Thyroid gland (tissue), 4 donors: ENCODE measurements at regions not wholly inside any gene's neighbourhood (a gene's known extent, or its start where the extent isn't known, plus 50 kb on each side); places are given as distances from the start of the nearest gene placed in this dataset.

Experiments
- DNase-seq, 2 donors: peaks; one replicate each; pipeline ENCODE4 v3.0.0-alpha.2; 2019
- H3K27ac ChIP-seq, 3 donors: fragments of 200-600 bp; sonication (generic); 1 replicate in 2 of 3; 2 replicates in 1 of 3; pipeline ENCODE4 v1.5.1; 2016 to 2019; ENCODE audit warnings: mild to moderate bottlenecking in 1 of 3, moderate library complexity in 1 of 3
- H3K27me3 ChIP-seq: fragments of 200-600 bp; sonication (generic); one replicate; pipeline ENCODE4 v1.5.1; 2019
- H3K36me3 ChIP-seq, 2 donors: fragments of 200-600 bp; sonication (generic); one replicate each; pipeline ENCODE4 v1.5.1; 2016 to 2019
- H3K4me1 ChIP-seq, 2 donors: fragments of 200-600 bp; sonication (generic); one replicate each; pipeline ENCODE4 v1.5.1; 2017 to 2019
- H3K4me3 ChIP-seq, 3 donors: fragments of 200-600 bp; sonication (generic); replicated peaks in 1 of 3; 1 replicate in 2 of 3; 2 replicates in 1 of 3; pipeline ENCODE4 v1.5.1; 2016; ENCODE audit warnings: mild to moderate bottlenecking in 1 of 3
- H3K9me3 ChIP-seq: fragments of 200-600 bp; sonication (generic); one replicate; pipeline ENCODE4 v1.5.1; 2017
- CTCF ChIP-seq, 6 experiments: fragments of 200-600 bp in 3 of 6; fragments of 450-650 bp in 3 of 6; sonication (generic) in 3 of 6; IDR thresholded peaks; one replicate each; pipeline ENCODE4 v1.5.1; 2016 to 2019; ENCODE audit warnings: antibody characterized with exemption in 6 of 6, mild to moderate bottlenecking in 2 of 6, inconsistent platforms in 1 of 6, moderate library complexity in 1 of 6
- POLR2A ChIP-seq, 2 donors: fragments of 450-650 bp; IDR thresholded peaks; one replicate each; pipeline ENCODE4 v1.6.1; 2017; ENCODE audit warnings: antibody characterized with exemption in 2 of 2, mild to moderate bottlenecking in 2 of 2, moderate library complexity in 1 of 2
- WGBS, 2 donors: methylation state at CpG; one replicate each; pipeline ENCODE4 v1.1.5; 2017; 5-methylcytosine and 5-hydroxymethylcytosine counted together
- intact Hi-C: fragments of 100-400 bp; cut with DNase I; formaldehyde crosslinking; loops from one replicate; pipeline ENCODE4 v1.15.1; 2023

GRCh38 chr4:79034544-79034943, 95.3 kb upstream of the PAQR3 start:
- Histone ChIP-seq H3K9me3 (no peaks in the 10 kb centered on the region), H3K27me3 (no peaks in the 10 kb centered on the region), H3K4me3 (no peak overlapping the region), H3K27ac (no peak overlapping the region), H3K36me3 (no peaks in the 10 kb centered on the region), H3K4me1 (no peaks in the 10 kb centered on the region)
- TF ChIP-seq CTCF (IDR thresholded peaks at IDR 0.05) (no peak), POLR2A (IDR thresholded peaks at IDR 0.05) (no peak)
- DNase-seq = no peak
- intact Hi-C loops = no loop called here
- WGBS, 2 donors = 87 to 94% methylated on average over 2 of the region's 2 CpGs

GRCh38 chr4:79030973-79031372, 91.7 kb upstream of the PAQR3 start:
- 84 to 89% methylated on average over 1 of the region's 1 CpG for WGBS, 2 donors
- no peak for TF ChIP-seq POLR2A (IDR thresholded peaks at IDR 0.05)
- no peak for TF ChIP-seq CTCF (IDR thresholded peaks at IDR 0.05)

GRCh38 chr4:79027656-79028055, 88.4 kb upstream of the PAQR3 start:
- H3K27me3 ChIP-seq = no peaks in the 10 kb centered on the region
- no peak overlapping the region for H3K4me3 ChIP-seq
- H3K36me3 ChIP-seq = no peaks in the 10 kb centered on the region
- no peaks in the 10 kb centered on the region for H3K9me3 ChIP-seq
- DNase-seq = no peak
- TF ChIP-seq POLR2A (IDR thresholded peaks at IDR 0.05) (no peak), CTCF (IDR thresholded peaks at IDR 0.05) (no peak)
- H3K4me1 ChIP-seq = no peaks in the 10 kb centered on the region
- intact Hi-C loops = no loop called here
- WGBS, 2 donors = 94 to 95% methylated on average over 4 of the region's 4 CpGs
- H3K27ac ChIP-seq = no peak overlapping the region

More at GRCh38 chr4:79030973-79031372, 91.7 kb upstream of the PAQR3 start:
- Histone ChIP-seq H3K27me3 (no peaks in the 10 kb centered on the region), H3K9me3 (no peaks in the 10 kb centered on the region), H3K27ac (no peak overlapping the region), H3K36me3 (no peaks in the 10 kb centered on the region), H3K4me1 (no peaks in the 10 kb centered on the region), H3K4me3 (no peak overlapping the region)
- DNase-seq = no peak
- intact Hi-C loops = no loop called here

GRCh38 chr4:79025170-79025569, 85.9 kb upstream of the PAQR3 start:
- H3K4me1 ChIP-seq = no peaks in the 10 kb centered on the region
- DNase-seq = no peak
- TF ChIP-seq POLR2A (IDR thresholded peaks at IDR 0.05) (no peak), CTCF (IDR thresholded peaks at IDR 0.05) (no peak)
- no peaks in the 10 kb centered on the region for H3K27me3 ChIP-seq
- H3K27ac ChIP-seq = no peak overlapping the region
- intact Hi-C loops = no loop called here
- 30 to 36% methylated on average over 2 of the region's 2 CpGs for WGBS, 2 donors
- no peaks in the 10 kb centered on the region for H3K9me3 ChIP-seq
- H3K36me3 ChIP-seq = no peaks in the 10 kb centered on the region
- H3K4me3 ChIP-seq = no peak overlapping the region

GRCh38 chr4:79023799-79024770, 84.8 kb upstream of the PAQR3 start:
- H3K27me3 ChIP-seq = no peaks in the 10 kb centered on the region
- no peak for DNase-seq
- no peak overlapping the region for H3K27ac ChIP-seq
- H3K36me3 ChIP-seq = no peaks in the 10 kb centered on the region
- H3K4me1 ChIP-seq = no peaks in the 10 kb centered on the region
- intact Hi-C loops = no loop called here
- TF ChIP-seq CTCF (IDR thresholded peaks at IDR 0.05) (no peak), POLR2A (IDR thresholded peaks at IDR 0.05) (no peak)
- WGBS, 2 donors = 84 to 90% methylated on average over 8 of the region's 8 CpGs
- no peaks in the 10 kb centered on the region for H3K9me3 ChIP-seq
- H3K4me3 ChIP-seq = no peak overlapping the region
